NCI-H2196 treated with DMSO at 0.1 percent for 48 hours (cell line): ENCODE measurements at regions not wholly inside any gene's neighbourhood (a gene's known extent, or its start where the extent isn't known, plus 50 kb on each side); places are given as distances from the start of the nearest gene placed in this dataset.

ENCODE experiments used
- DNase-seq: peaks from one replicate; lab custom pipeline; 2025; ENCODE audit not compliant: unreplicated experiment; lab: John Stamatoyannopoulos, UW

GRCh38 chr4:66636349-66636748 lies 909.0 kb downstream of the CENPC start:
- DNase-seq: no peak

GRCh38 chr4:66633477-66633876 lies 911.8 kb downstream of the CENPC start:
- no peak for DNase-seq

- no peak for DNase-seq
Measured at GRCh38 chr4:66629927-66630326, 915.4 kb downstream of the CENPC start.

GRCh38 chr4:66628146-66628545 lies 917.2 kb downstream of the CENPC start:
- no peak for DNase-seq

GRCh38 chr4:66625480-66625879 lies 919.8 kb downstream of the CENPC start:
- DNase-seq: no peak

GRCh38 chr4:66613591-66613990 lies 931.7 kb downstream of the CENPC start:
- DNase-seq: no peak

- no peak for DNase-seq
Measured at GRCh38 chr4:66609014-66609413, 936.3 kb downstream of the CENPC start.

- no peak for DNase-seq
Measured at GRCh38 chr4:66606908-66607307, 936.6 kb upstream of the EPHA5 start.

- no peak for DNase-seq
Measured at GRCh38 chr4:66606215-66606614, 935.9 kb upstream of the EPHA5 start.

GRCh38 chr4:66604192-66604591 lies 933.9 kb upstream of the EPHA5 start:
- DNase-seq: no peak

GRCh38 chr4:66602622-66603021 lies 932.3 kb upstream of the EPHA5 start:
- no peak for DNase-seq

- no peak for DNase-seq
Measured at GRCh38 chr4:66591968-66592367, 921.7 kb upstream of the EPHA5 start.

- DNase-seq: no peak
Measured at GRCh38 chr4:66590488-66591215, 920.4 kb upstream of the EPHA5 start.

- DNase-seq: no peak
Measured at GRCh38 chr4:66589183-66589582, 918.9 kb upstream of the EPHA5 start.

- DNase-seq: no peak
Measured at GRCh38 chr4:66585767-66586166, 915.5 kb upstream of the EPHA5 start.

- no peak for DNase-seq
Measured at GRCh38 chr4:66577922-66578321, 907.6 kb upstream of the EPHA5 start.

- DNase-seq: no peak
Measured at GRCh38 chr4:66575008-66575696, 904.9 kb upstream of the EPHA5 start.

GRCh38 chr4:66574145-66574978 lies 904.1 kb upstream of the EPHA5 start:
- no peak for DNase-seq

GRCh38 chr4:66572949-66573348 lies 902.7 kb upstream of the EPHA5 start:
- no peak for DNase-seq

- no peak for DNase-seq
Measured at GRCh38 chr4:66571145-66571695, 900.9 kb upstream of the EPHA5 start.

GRCh38 chr4:66569228-66569627 lies 898.9 kb upstream of the EPHA5 start:
- no peak for DNase-seq

GRCh38 chr4:66568431-66568830 lies 898.1 kb upstream of the EPHA5 start:
- no peak for DNase-seq
